Endothelial cell of umbilical vein (primary cell): ENCODE measurements at regions not wholly inside any gene's neighbourhood (a gene's known extent, or its start where the extent isn't known, plus 50 kb on each side); places are given as distances from the start of the nearest gene placed in this dataset.

Experiments
- EZH2 ChIP-seq: IDR thresholded peaks from 2 replicates; pipeline ENCODE4 v1.6.1; 2012; ENCODE audit warnings: borderline replicate concordance, low read depth, mild to moderate bottlenecking, moderate library complexity, low read length, inconsistent platforms; ENCODE audit not compliant: severe bottlenecking
- JUN ChIP-seq: IDR thresholded peaks from 2 replicates; pipeline ENCODE4 v1.6.1; 2011; ENCODE audit warnings: borderline replicate concordance, low read depth; ENCODE audit not compliant: insufficient read length, insufficient read depth
- POLR2A ChIP-seq: IDR thresholded peaks from 2 replicates; pipeline ENCODE4 v1.6.1; 2012; ENCODE audit warnings: low read depth, mild to moderate bottlenecking, control low read depth, low read length
- POLR2AphosphoS5 ChIP-seq: IDR thresholded peaks from 2 replicates; pipeline ENCODE4 v1.6.1; 2012; ENCODE audit warnings: low read depth, mild to moderate bottlenecking, control low read depth, low read length, moderate library complexity; ENCODE audit not compliant: insufficient read depth
- TF ChIP-seq, protein P1 (sequence below), 2 donors: IDR thresholded peaks; 1 replicate in 1 of 2; 2 replicates in 1 of 2; pipeline ENCODE4 v1.5.1; 2011; ENCODE audit warnings: low read length in 2 of 2, mild to moderate bottlenecking in 2 of 2, moderate library complexity in 2 of 2, control low read depth in 1 of 2, inconsistent platforms in 1 of 2, low read depth in 1 of 2; ENCODE audit not compliant: insufficient read depth in 1 of 2; ENCODE audit errors: extremely low read depth in 1 of 2

DNA sequence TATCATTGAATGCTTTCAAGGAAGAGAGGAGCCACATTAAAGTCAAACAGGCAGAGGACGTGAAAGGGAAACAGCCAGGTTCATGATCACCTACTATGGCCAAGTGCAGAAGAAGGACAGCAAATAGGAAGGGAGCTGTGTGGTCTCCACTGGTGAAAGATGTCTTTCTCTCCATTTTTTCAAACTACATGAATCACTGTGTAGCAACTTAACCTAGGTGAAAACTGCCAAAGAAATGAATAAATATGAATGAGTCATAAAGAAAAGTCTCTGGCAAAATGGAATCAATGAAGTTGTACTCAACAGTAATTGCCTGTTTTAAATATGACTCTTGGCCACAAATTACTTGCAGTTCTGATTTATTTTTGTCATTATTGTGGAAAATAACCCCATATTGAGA lies 452.6 kb upstream of the PKDCC start:
- TF ChIP-seq, protein P1, sequence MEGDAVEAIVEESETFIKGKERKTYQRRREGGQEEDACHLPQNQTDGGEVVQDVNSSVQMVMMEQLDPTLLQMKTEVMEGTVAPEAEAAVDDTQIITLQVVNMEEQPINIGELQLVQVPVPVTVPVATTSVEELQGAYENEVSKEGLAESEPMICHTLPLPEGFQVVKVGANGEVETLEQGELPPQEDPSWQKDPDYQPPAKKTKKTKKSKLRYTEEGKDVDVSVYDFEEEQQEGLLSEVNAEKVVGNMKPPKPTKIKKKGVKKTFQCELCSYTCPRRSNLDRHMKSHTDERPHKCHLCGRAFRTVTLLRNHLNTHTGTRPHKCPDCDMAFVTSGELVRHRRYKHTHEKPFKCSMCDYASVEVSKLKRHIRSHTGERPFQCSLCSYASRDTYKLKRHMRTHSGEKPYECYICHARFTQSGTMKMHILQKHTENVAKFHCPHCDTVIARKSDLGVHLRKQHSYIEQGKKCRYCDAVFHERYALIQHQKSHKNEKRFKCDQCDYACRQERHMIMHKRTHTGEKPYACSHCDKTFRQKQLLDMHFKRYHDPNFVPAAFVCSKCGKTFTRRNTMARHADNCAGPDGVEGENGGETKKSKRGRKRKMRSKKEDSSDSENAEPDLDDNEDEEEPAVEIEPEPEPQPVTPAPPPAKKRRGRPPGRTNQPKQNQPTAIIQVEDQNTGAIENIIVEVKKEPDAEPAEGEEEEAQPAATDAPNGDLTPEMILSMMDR (IDR thresholded peaks at IDR 0.05; ENCODE audit: extremely low read depth in 1 of 2, insufficient read depth in 1 of 2, low read depth in 1 of 2, low read length in 2 of 2): no peak
- no peak for TF ChIP-seq POLR2AphosphoS5
- no peak for TF ChIP-seq JUN
- TF ChIP-seq POLR2A: no peak
- TF ChIP-seq EZH2: no peak
